H1 (cell line): ENCODE measurements at regions not wholly inside any gene's neighbourhood (a gene's known extent, or its start where the extent isn't known, plus 50 kb on each side); places are given as distances from the start of the nearest gene placed in this dataset.
A peak's percentile ranks its signal among the peaks of the same experiment; 100 is the strongest.

Experiments
- ASH2L ChIP-seq: fragments of 200-600, 300-600 bp; sonication (generic); IDR thresholded peaks from one replicate; pipeline ENCODE4 v1.7.1; 2017; ENCODE audit warnings: low read length
- CHD2 ChIP-seq: IDR thresholded peaks from 2 replicates; pipeline ENCODE4 v1.6.1; 2012; ENCODE audit warnings: low read length, improper control_type of control experiment
- CREB1 ChIP-seq: IDR thresholded peaks from 2 replicates; pipeline ENCODE4 v1.6.1; 2012; ENCODE audit warnings: inconsistent platforms
- TEAD4 ChIP-seq: IDR thresholded peaks from 2 replicates; pipeline ENCODE4 v1.6.1; 2012; ENCODE audit warnings: low read depth, low read length, inconsistent platforms, mixed read lengths
- TF ChIP-seq, protein P1 (sequence below): IDR thresholded peaks from 2 replicates; pipeline ENCODE4 v1.6.1; 2011; ENCODE audit warnings: low read length, improper control_type of control experiment

DNA sequence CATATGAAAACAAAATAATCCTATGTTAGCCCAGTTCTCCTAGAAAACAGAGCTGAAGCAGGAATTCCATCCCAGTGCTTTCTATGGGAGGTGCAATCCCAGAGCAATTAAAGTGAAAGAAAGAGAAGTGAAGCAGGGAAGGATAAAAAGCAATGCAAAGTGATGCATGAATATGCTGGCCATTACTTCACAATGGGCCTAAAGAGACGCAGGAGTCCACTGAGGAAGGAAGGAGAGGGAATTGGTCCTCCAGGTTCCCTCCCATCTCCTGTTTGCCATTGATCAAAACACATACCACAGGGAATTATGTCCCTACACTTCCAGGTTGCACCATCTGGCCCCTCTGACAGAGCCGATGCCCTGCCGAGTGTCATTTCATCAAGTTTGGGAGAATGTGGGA, 392.2 kb upstream of the NFE2L3 start (continued):
- TF ChIP-seq CREB1 (no peak), CHD2 (no peak), TEAD4 (peak; percentile 41; the same call in 1 of the 2 replicates), ASH2L (no peak)
- TF ChIP-seq, protein P1, sequence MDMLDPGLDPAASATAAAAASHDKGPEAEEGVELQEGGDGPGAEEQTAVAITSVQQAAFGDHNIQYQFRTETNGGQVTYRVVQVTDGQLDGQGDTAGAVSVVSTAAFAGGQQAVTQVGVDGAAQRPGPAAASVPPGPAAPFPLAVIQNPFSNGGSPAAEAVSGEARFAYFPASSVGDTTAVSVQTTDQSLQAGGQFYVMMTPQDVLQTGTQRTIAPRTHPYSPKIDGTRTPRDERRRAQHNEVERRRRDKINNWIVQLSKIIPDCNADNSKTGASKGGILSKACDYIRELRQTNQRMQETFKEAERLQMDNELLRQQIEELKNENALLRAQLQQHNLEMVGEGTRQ: no peak
